Neural crest cell (in vitro differentiated cells): ENCODE measurements at regions not wholly inside any gene's neighbourhood (a gene's known extent, or its start where the extent isn't known, plus 50 kb on each side); places are given as distances from the start of the nearest gene placed in this dataset.
A peak's percentile ranks its signal among the peaks of the same experiment; 100 is the strongest.

Experiments used
- DNase-seq: peaks from one replicate; pipeline ENCODE4 v3.0.0; 2021; ENCODE audit warnings: low read depth, mixed read lengths, low spot score
- H3K27ac Mint-ChIP-seq: one replicate; pipeline ENCODE4 v1.8.0; 2021; ENCODE audit warnings: mild to moderate bottlenecking, mixed read lengths; ENCODE audit not compliant: unreplicated experiment
- H3K27me3 Mint-ChIP-seq: 2 replicates; pipeline ENCODE4 v1.8.0; 2021; ENCODE audit warnings: low read depth, mild to moderate bottlenecking, mixed read lengths
- H3K36me3 Mint-ChIP-seq: 2 replicates; pipeline ENCODE4 v1.8.0; 2021; ENCODE audit warnings: low read depth, mild to moderate bottlenecking, mixed read lengths
- H3K4me1 Mint-ChIP-seq: 2 replicates; pipeline ENCODE4 v1.8.0; 2021; ENCODE audit warnings: mixed read lengths
- H3K4me3 Mint-ChIP-seq: one replicate; pipeline ENCODE4 v1.8.0; 2021; ENCODE audit warnings: mild to moderate bottlenecking, mixed read lengths
- H3K9me3 Mint-ChIP-seq: 2 replicates; pipeline ENCODE4 v1.8.0; 2021; ENCODE audit warnings: mixed read lengths
- TF ChIP-seq, protein P1 (sequence below): fragments of 200-600 bp; sonication (generic); conservative IDR thresholded peaks from 2 replicates; pipeline ENCODE4 v1.5.0; 2021; ENCODE audit warnings: antibody characterized with exemption, mild to moderate bottlenecking

DNA sequence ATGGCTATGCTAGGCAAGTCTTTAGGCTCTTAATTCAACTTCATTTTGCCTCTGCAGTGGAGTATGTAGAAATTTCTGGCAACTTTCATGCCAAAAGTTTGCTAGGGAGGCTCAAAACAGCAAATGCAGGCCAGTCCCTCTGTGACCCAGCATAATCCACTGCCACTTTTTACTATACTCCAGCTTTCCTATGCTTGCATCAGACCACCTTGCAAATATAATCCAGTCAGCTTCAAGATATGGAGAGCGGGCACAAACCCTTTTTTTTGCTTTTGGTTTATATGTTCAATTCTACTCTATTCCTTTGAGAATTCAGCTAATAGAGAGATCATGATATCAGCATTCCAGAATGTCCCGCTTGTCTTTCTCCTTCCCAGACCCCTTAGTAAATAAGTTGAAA is 192.0 kb upstream of the PABPC4L start:
- Mint-ChIP-seq H3K36me3 (peaks cover 8% of the 10 kb centered on the region), H3K9me3 (peaks cover 13% of the 10 kb centered on the region), H3K27me3 (no peaks in the 10 kb centered on the region), H3K4me3 (no peak overlapping the region), H3K27ac (peak overlapping the region; percentile 27), H3K4me1 (no peaks in the 10 kb centered on the region)
- no peak for DNase-seq
- TF ChIP-seq, protein P1, sequence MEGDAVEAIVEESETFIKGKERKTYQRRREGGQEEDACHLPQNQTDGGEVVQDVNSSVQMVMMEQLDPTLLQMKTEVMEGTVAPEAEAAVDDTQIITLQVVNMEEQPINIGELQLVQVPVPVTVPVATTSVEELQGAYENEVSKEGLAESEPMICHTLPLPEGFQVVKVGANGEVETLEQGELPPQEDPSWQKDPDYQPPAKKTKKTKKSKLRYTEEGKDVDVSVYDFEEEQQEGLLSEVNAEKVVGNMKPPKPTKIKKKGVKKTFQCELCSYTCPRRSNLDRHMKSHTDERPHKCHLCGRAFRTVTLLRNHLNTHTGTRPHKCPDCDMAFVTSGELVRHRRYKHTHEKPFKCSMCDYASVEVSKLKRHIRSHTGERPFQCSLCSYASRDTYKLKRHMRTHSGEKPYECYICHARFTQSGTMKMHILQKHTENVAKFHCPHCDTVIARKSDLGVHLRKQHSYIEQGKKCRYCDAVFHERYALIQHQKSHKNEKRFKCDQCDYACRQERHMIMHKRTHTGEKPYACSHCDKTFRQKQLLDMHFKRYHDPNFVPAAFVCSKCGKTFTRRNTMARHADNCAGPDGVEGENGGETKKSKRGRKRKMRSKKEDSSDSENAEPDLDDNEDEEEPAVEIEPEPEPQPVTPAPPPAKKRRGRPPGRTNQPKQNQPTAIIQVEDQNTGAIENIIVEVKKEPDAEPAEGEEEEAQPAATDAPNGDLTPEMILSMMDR = no peak

DNA sequence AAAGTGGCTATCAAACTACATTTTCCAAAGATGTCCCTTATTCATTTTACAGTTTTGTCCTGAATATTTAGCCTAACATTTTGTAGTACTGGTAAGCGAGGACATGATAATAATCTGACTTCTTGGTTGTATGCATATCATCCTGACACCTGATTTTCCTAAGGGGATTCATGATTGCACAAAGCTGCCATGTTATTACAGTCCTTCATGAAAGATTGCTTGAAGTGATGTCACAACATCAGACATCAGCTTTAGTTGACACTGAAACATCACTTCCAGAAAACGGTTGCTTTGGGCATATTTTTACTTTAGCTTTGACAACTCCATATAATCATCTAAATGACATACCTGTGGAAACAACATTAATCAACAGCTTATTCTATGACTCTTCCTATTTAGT is 188.7 kb upstream of the PABPC4L start:
- DNase-seq = no peak
- H3K27me3 Mint-ChIP-seq = no peaks in the 10 kb centered on the region
- no peaks in the 10 kb centered on the region for H3K36me3 Mint-ChIP-seq
- no peaks in the 10 kb centered on the region for H3K9me3 Mint-ChIP-seq
- no peak overlapping the region for H3K27ac Mint-ChIP-seq
- no peak overlapping the region for H3K4me3 Mint-ChIP-seq
- TF ChIP-seq, protein P1 = no peak
- no peaks in the 10 kb centered on the region for H3K4me1 Mint-ChIP-seq

DNA sequence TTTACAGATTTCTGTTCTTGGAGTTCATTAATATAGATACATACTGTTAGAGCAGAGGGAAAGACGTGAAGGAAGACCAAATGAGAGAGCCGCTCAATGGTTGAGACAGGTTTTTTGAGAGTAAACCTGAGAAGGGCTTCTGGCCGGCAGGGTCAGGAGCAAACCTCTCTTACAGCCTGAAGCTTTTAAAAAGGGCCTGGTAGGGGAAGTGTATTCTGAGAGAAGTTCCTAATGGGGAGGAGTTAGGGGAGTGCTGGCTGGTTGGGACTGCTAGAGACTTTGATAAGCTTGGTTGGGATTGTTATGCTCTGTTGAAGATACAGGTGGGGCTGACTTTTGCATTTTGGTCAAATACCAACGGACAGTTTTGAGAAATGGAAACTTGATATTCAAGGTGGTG is 186.8 kb upstream of the PABPC4L start:
- DNase-seq = no peak
- H3K27ac Mint-ChIP-seq = no peak overlapping the region
- TF ChIP-seq, protein P1 = no peak
- no peaks in the 10 kb centered on the region for H3K4me1 Mint-ChIP-seq
- H3K36me3 Mint-ChIP-seq = no peaks in the 10 kb centered on the region
- H3K9me3 Mint-ChIP-seq = no peaks in the 10 kb centered on the region
- H3K27me3 Mint-ChIP-seq = no peaks in the 10 kb centered on the region
- H3K4me3 Mint-ChIP-seq = no peak overlapping the region

DNA sequence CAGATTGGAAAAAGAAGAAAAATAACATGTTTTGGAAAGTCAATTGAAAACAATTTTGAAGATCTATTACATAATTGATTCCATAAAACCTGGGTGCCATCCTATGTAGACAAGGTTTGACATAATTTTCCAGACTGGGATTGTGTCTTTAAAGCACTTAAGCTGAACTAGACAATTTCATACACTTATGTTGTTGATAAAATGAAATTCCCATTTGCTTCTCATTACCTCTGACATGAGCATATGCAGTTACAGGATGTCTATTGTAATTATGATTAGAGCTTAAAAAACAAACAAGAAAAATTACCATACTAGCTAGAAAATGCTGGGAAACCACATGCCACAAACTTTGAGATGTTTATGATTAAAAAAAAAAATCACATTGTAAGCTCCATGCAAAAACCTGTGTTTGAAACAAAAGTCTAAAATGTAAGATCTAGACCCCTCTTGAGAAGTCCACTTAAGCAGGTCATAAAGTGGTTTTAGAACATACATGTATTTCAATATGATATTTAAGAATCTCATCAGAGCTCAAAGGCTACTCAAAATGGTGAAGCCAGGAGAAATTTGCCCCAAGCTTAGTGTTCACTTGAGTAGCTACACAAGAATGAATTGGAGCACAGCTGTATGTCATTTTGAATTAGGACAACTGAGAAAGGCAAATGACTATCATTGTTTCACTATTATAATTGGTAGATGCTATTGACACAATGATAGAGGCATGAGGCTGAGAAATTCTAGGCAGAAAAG is 181.1 kb upstream of the PABPC4L start:
- H3K27ac Mint-ChIP-seq = no peak overlapping the region
- H3K27me3 Mint-ChIP-seq = no peaks in the 10 kb centered on the region
- H3K4me1 Mint-ChIP-seq = no peaks in the 10 kb centered on the region
- H3K9me3 Mint-ChIP-seq = peaks cover 2% of the 10 kb centered on the region
- no peaks in the 10 kb centered on the region for H3K36me3 Mint-ChIP-seq
- no peak overlapping the region for H3K4me3 Mint-ChIP-seq
- DNase-seq = no peak
- TF ChIP-seq, protein P1 = no peak

DNA sequence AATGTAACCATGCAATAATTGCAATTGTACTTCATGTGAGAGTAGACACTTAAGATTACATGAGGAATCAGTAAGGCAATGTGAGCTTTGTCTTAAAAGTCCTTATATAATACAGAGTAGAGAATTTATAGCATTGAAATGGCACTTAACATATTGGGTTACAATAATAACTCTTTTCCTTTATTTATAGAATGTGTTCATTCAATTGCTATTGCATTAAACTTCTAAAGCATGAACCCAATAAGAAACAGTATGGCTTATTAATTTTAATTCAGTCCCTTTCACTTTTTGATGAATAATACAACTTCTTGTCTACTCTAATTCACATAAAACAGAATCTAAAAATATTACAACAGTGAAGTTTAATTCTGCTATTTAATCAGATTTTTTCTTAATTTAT is 174.2 kb upstream of the PABPC4L start:
- H3K27me3 Mint-ChIP-seq = no peaks in the 10 kb centered on the region
- DNase-seq = no peak
- TF ChIP-seq, protein P1 = no peak

More for the DNA sequence above, 174.2 kb upstream of the PABPC4L start:
- Mint-ChIP-seq H3K36me3 (no peaks in the 10 kb centered on the region), H3K9me3 (peaks cover 2% of the 10 kb centered on the region), H3K27ac (no peak overlapping the region), H3K4me1 (no peaks in the 10 kb centered on the region), H3K4me3 (no peak overlapping the region)
